ENCODE measurements at regions not wholly inside any gene's neighbourhood (a gene's known extent, or its start where the extent isn't known, plus 50 kb on each side); places are given as distances from the start of the nearest gene placed in this dataset.
A peak's percentile ranks its signal among the peaks of the same experiment; 100 is the strongest.

DNA sequence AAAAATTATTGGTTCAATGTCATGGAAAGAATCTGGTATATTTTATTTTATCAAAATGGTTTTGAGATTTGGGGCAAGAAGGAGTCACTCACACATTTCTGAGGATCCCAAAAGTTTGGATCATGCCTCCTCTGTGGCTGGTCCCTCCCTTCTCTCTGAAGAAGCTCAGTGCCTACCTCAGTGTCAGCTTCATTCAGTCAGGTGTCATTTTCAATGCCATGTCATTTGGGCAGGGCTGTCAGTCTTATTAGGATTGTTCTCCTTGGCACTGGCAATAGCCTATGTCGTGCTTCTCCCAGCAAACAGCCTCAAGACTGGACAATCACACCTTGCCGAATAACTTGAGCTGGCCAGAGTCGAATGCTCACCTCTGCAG lies 264.5 kb upstream of the CAMK1G start:
- WGBS (ENCODE audit: insufficient coverage) = 92% methylated on average over 2 of the region's 3 CpGs
- Histone ChIP-seq H3K4me1 (ENCODE audit: control insufficient read depth, insufficient read depth, low read length) (no peaks in the 10 kb centered on the region), H3K9me3 (ENCODE audit: control insufficient read depth, insufficient read depth, low read length) (no peaks in the 10 kb centered on the region), H3K4me3 (ENCODE audit: low read depth, low read length) (no peak overlapping the region), H3K27ac (ENCODE audit: low read depth, low read length) (no peak overlapping the region), H3K27me3 (ENCODE audit: control insufficient read depth, insufficient read depth, low read length) (no peaks in the 10 kb centered on the region), H3K36me3 (ENCODE audit: control insufficient read depth, insufficient read depth, low read length) (no peaks in the 10 kb centered on the region)
- no peak for DNase-seq (ENCODE audit: low read depth in 4 of 6, low spot score in 6 of 6)

DNA sequence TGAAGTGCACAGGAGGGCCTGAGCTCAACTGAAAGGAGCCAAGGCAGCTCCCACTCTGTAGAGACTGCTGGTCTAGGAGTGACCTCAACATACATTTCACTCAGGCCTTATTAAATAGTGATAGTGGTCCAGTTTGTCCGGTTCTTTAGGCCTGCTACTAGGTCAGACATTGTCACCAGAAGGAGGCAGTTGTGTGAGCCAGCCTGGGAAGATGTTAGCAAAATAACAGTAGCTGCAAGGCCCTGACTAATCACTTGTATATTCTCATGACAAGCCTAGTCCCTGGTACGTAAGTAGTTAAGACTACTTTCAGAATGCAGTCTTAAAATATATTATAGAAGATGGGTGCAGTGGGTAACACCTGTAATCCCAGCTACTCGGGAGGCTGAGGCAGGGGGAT lies 264.0 kb upstream of the CAMK1G start:
- H3K4me1 ChIP-seq (ENCODE audit: control insufficient read depth, insufficient read depth, low read length) = no peaks in the 10 kb centered on the region

DNA sequence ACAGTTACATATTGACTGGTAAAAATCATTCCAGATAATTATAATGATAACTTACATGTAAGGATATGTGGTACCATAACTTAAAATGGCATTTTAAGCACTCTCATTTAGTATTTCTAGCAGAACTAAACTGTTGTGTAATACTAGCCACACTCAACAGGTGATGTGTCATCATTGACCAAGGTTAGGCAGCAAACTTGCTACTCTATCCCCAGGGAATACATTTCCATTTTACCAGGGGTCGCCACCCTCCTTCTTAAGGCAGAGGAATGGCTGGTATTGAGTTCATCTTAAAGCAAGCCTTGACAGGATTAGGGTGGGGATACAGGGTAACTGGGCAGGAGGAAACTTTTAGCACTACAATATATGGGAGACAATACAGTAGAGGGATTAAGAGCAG lies 259.8 kb upstream of the CAMK1G start:
- Histone ChIP-seq H3K27ac (ENCODE audit: low read depth, low read length) (no peak overlapping the region), H3K4me3 (ENCODE audit: low read depth, low read length) (no peak overlapping the region), H3K4me1 (ENCODE audit: control insufficient read depth, insufficient read depth, low read length) (peaks cover 7% of the 10 kb centered on the region), H3K27me3 (ENCODE audit: control insufficient read depth, insufficient read depth, low read length) (no peaks in the 10 kb centered on the region), H3K9me3 (ENCODE audit: control insufficient read depth, insufficient read depth, low read length) (no peaks in the 10 kb centered on the region), H3K36me3 (ENCODE audit: control insufficient read depth, insufficient read depth, low read length) (no peaks in the 10 kb centered on the region)
- DNase-seq (ENCODE audit: low read depth in 4 of 6, low spot score in 6 of 6) = no peak
- WGBS (ENCODE audit: insufficient coverage) = no CpG with 5 or more reads among the region's 1 CpG

More for the DNA sequence above, 264.0 kb upstream of the CAMK1G start:
- H3K27me3 ChIP-seq (ENCODE audit: control insufficient read depth, insufficient read depth, low read length) = no peaks in the 10 kb centered on the region
- no peaks in the 10 kb centered on the region for H3K9me3 ChIP-seq (ENCODE audit: control insufficient read depth, insufficient read depth, low read length)
- H3K36me3 ChIP-seq (ENCODE audit: control insufficient read depth, insufficient read depth, low read length) = no peaks in the 10 kb centered on the region
- H3K4me3 ChIP-seq (ENCODE audit: low read depth, low read length) = no peak overlapping the region
- WGBS (ENCODE audit: insufficient coverage) = 100% methylated on average over 1 of the region's 3 CpGs
- DNase-seq (ENCODE audit: low read depth in 4 of 6, low spot score in 6 of 6) = no peak
- no peak overlapping the region for H3K27ac ChIP-seq (ENCODE audit: low read depth, low read length)

DNA sequence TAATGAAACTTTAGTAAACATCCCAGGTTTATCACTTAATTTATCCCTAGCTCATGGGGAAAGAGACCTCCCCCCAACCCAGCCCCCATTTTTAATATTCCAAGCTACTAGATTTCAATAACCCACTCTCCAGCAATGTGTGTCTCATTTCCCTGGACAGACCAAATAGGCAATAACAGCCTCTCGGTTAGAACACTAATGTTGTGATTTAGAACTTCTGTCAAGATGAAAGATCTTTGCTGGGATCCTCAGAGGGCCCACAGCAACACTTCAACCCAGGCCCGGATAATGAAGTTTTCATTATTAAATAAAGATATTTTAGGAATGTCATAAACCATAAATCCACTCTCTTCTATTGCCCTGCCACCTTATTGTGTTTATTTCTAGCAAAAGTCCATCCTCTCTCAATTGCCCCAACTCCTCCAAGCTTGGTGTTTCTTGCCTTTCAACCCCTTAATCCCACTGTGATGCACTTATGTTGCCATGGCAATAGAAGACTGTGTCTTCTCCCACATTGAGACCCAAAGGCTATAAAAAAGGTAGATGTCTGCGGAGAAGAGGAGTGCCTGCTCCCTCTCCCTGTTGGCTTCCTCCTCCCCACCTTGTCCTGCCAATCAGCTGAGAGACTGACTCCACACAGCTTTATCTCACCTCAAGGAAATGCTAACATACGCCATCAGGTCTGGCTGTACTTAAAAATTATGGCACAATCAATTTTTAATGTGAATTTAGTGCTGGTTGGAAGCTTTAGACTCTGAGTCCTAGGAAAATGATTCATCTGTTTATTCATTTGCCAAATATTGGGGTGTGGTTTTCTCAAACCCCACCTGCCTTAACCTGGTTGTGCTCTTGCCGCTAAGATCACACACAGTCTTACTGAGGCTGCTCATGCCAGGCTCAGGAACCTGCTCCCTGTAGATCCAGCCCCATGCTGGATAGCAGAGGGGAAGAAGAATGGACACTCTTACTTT lies 258.3 kb upstream of the CAMK1G start:
- no peaks in the 10 kb centered on the region for H3K27me3 ChIP-seq (ENCODE audit: control insufficient read depth, insufficient read depth, low read length)
- H3K4me1 ChIP-seq (ENCODE audit: control insufficient read depth, insufficient read depth, low read length) = peaks cover 7% of the 10 kb centered on the region
- WGBS (ENCODE audit: insufficient coverage) = no CpG with 5 or more reads among the region's 5 CpGs
- H3K27ac ChIP-seq (ENCODE audit: low read depth, low read length) = no peak overlapping the region
- H3K4me3 ChIP-seq (ENCODE audit: low read depth, low read length) = no peak overlapping the region
- no peaks in the 10 kb centered on the region for H3K36me3 ChIP-seq (ENCODE audit: control insufficient read depth, insufficient read depth, low read length)
- peak in 2 of 6 donors; percentile 15 to 91 for DNase-seq (ENCODE audit: low read depth in 4 of 6, low spot score in 6 of 6)
- no peaks in the 10 kb centered on the region for H3K9me3 ChIP-seq (ENCODE audit: control insufficient read depth, insufficient read depth, low read length)

DNA sequence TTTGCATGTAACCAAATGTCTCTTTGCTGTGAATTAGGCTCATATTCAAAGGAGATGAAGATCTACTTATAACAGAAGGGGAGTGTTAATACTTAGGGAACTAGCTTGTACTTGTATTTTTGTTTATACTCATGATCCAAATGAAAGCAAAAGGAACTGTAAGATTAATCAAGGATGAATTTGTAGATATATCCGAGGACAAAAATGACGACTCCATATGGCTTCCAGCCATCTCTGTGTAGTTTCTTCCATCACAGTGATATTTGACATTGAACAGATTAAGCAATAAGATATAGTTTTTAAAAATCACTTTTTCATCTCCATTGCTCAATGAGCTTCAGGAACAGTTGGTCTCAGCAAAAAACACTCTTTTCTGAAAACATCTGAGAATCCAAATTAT lies 257.4 kb upstream of the CAMK1G start:
- no peak overlapping the region for H3K27ac ChIP-seq (ENCODE audit: low read depth, low read length)
- WGBS (ENCODE audit: insufficient coverage) = no CpG with 5 or more reads among the region's 2 CpGs

DNA sequence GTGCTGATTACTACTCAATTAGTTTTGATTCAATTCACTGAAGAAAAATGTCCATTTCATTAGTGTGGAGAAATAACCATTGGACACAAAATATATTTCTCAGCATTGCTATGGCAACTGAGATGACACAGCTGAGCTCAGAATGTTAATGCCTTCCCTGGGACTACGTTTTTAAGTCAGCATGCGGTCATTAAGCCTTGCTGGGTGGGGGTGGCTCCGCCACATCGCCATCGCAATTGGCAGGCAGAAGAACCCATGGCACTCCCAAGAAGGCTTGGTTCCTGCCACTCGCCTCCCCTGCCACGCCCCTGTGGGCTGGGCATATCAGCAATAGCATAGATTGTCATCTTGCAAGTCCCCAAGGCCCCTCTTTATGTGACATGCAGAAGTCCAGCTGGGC lies 256.7 kb upstream of the CAMK1G start:
- peaks cover 7% of the 10 kb centered on the region for H3K4me1 ChIP-seq (ENCODE audit: control insufficient read depth, insufficient read depth, low read length)
- no peaks in the 10 kb centered on the region for H3K9me3 ChIP-seq (ENCODE audit: control insufficient read depth, insufficient read depth, low read length)
- 58% methylated on average over 7 of the region's 7 CpGs for WGBS (ENCODE audit: insufficient coverage)
- H3K36me3 ChIP-seq (ENCODE audit: control insufficient read depth, insufficient read depth, low read length) = no peaks in the 10 kb centered on the region
- H3K4me3 ChIP-seq (ENCODE audit: low read depth, low read length) = no peak overlapping the region
- no peak overlapping the region for H3K27ac ChIP-seq (ENCODE audit: low read depth, low read length)
- H3K27me3 ChIP-seq (ENCODE audit: control insufficient read depth, insufficient read depth, low read length) = no peaks in the 10 kb centered on the region
- DNase-seq (ENCODE audit: low read depth in 4 of 6, low spot score in 6 of 6) = peak in 2 of 6 donors; percentile 59 to 95

More for the DNA sequence above, 257.4 kb upstream of the CAMK1G start:
- H3K4me3 ChIP-seq (ENCODE audit: low read depth, low read length) = no peak overlapping the region
- peak in 2 of 6 donors; percentile 20 to 28 for DNase-seq (ENCODE audit: low read depth in 4 of 6, low spot score in 6 of 6)
- H3K9me3 ChIP-seq (ENCODE audit: control insufficient read depth, insufficient read depth, low read length) = no peaks in the 10 kb centered on the region
- H3K27me3 ChIP-seq (ENCODE audit: control insufficient read depth, insufficient read depth, low read length) = no peaks in the 10 kb centered on the region
- H3K36me3 ChIP-seq (ENCODE audit: control insufficient read depth, insufficient read depth, low read length) = no peaks in the 10 kb centered on the region
- peaks cover 7% of the 10 kb centered on the region for H3K4me1 ChIP-seq (ENCODE audit: control insufficient read depth, insufficient read depth, low read length)

DNA sequence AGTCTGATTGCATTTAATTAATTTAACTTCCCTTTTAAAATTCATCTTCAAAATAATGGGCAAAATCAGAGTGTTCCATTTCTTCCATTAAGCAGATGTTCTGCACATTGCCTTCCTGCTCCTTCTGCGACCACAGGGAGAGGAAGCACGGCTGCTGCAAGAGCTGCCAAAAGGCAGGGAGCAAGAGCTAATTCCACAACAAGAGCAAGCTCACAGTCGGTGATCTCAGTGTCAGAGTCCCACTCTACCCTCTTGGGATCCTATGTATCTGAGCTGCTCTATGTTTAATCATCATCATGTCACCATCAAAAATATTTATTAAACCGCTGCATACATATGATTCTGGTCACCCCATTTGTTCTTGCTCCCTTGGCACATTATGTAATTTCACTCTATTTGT lies 255.3 kb upstream of the CAMK1G start:
- DNase-seq (ENCODE audit: low read depth in 4 of 6, low spot score in 6 of 6) = peak in 2 of 6 donors; percentile 28 to 82
- Histone ChIP-seq H3K36me3 (ENCODE audit: control insufficient read depth, insufficient read depth, low read length) (no peaks in the 10 kb centered on the region), H3K27me3 (ENCODE audit: control insufficient read depth, insufficient read depth, low read length) (no peaks in the 10 kb centered on the region)

DNA sequence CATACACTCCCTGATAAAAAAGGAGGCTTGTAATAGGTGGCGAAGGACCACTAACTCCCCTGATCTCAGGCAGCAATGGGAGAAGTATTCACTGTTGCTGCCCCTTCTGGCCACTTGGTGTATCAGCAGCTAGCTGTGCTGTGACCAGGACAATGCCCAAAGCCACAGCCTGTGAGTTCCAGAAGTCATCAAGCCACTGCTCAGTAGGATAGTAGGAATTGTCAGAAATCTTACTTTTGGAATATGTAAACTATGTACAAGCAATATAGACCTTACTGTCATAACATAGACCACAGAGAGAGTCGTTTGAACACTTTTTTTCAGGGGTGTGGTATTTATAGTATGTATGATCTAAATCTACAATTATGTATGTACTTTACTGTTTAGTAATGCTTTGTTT lies 248.3 kb upstream of the CAMK1G start:
- Histone ChIP-seq H3K27ac (ENCODE audit: low read depth, low read length) (no peak overlapping the region), H3K27me3 (ENCODE audit: control insufficient read depth, insufficient read depth, low read length) (no peaks in the 10 kb centered on the region), H3K4me1 (ENCODE audit: control insufficient read depth, insufficient read depth, low read length) (no peaks in the 10 kb centered on the region), H3K36me3 (ENCODE audit: control insufficient read depth, insufficient read depth, low read length) (no peaks in the 10 kb centered on the region), H3K9me3 (ENCODE audit: control insufficient read depth, insufficient read depth, low read length) (no peaks in the 10 kb centered on the region), H3K4me3 (ENCODE audit: low read depth, low read length) (no peak overlapping the region)
- DNase-seq (ENCODE audit: low read depth in 4 of 6, low spot score in 6 of 6) = peak in 2 of 6 donors; percentile 19 to 62
- WGBS (ENCODE audit: insufficient coverage) = 80% methylated on average over 1 of the region's 2 CpGs

More for the DNA sequence above, 255.3 kb upstream of the CAMK1G start:
- peaks cover 7% of the 10 kb centered on the region for H3K4me1 ChIP-seq (ENCODE audit: control insufficient read depth, insufficient read depth, low read length)
- no peak overlapping the region for H3K27ac ChIP-seq (ENCODE audit: low read depth, low read length)
- H3K4me3 ChIP-seq (ENCODE audit: low read depth, low read length) = no peak overlapping the region
- WGBS (ENCODE audit: insufficient coverage) = 38% methylated on average over 4 of the region's 4 CpGs
- no peaks in the 10 kb centered on the region for H3K9me3 ChIP-seq (ENCODE audit: control insufficient read depth, insufficient read depth, low read length)

DNA sequence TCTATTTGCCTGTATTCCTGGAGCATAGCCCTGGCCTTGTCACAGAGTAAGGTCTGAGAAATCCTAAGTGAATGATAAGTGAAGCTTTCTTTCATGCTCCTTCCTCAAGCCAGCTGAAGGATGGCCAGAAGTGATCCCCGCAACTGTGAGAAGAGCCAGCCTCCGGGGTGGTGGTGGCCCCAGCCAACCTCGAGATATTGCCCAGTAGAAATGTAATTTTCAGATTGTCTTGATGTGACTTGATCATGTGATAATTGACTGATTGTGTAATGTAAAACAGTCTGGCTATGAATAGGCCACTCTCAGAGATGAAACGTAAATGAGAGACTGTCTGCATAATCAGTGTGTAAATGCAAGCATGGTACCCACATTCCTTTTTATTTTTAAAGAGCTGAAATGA lies 242.4 kb upstream of the CAMK1G start:
- Histone ChIP-seq H3K4me3 (ENCODE audit: low read depth, low read length) (no peak overlapping the region), H3K36me3 (ENCODE audit: control insufficient read depth, insufficient read depth, low read length) (no peaks in the 10 kb centered on the region), H3K27ac (ENCODE audit: low read depth, low read length) (no peak overlapping the region), H3K27me3 (ENCODE audit: control insufficient read depth, insufficient read depth, low read length) (no peaks in the 10 kb centered on the region), H3K4me1 (ENCODE audit: control insufficient read depth, insufficient read depth, low read length) (peaks cover 3% of the 10 kb centered on the region), H3K9me3 (ENCODE audit: control insufficient read depth, insufficient read depth, low read length) (no peaks in the 10 kb centered on the region)
- WGBS (ENCODE audit: insufficient coverage) = 68% methylated on average over 4 of the region's 4 CpGs
- peak in 1 of 6 donors; percentile 82 for DNase-seq (ENCODE audit: low read depth in 4 of 6, low spot score in 6 of 6)
